GM23248 (cell line): ENCODE measurements at regions not wholly inside any gene's neighbourhood (a gene's known extent, or its start where the extent isn't known, plus 50 kb on each side); places are given as distances from the start of the nearest gene placed in this dataset.

ENCODE experiments used
- EZH2 ChIP-seq: fragments of 200-600 bp; sonication (generic); IDR thresholded peaks from 2 replicates; pipeline ENCODE4 v1.6.1; 2018; ENCODE audit warnings: antibody characterized with exemption, mild to moderate bottlenecking; ENCODE audit not compliant: insufficient read depth, poor library complexity, severe bottlenecking
- EZH2phosphoT487 ChIP-seq: fragments of 200-600 bp; sonication (generic); IDR thresholded peaks from 2 replicates; pipeline ENCODE4 v1.6.1; 2018; ENCODE audit warnings: antibody characterized with exemption, moderate library complexity, mild to moderate bottlenecking, low read depth; ENCODE audit not compliant: insufficient read depth

- TF ChIP-seq EZH2 (no peak), EZH2phosphoT487 (no peak)
Observed at GRCh38 chr21:31524140-31524539, 135.4 kb upstream of the SOD1 start.
